ENCODE measurements at regions not wholly inside any gene's neighbourhood (a gene's known extent, or its start where the extent isn't known, plus 50 kb on each side); places are given as distances from the start of the nearest gene placed in this dataset.

DNA sequence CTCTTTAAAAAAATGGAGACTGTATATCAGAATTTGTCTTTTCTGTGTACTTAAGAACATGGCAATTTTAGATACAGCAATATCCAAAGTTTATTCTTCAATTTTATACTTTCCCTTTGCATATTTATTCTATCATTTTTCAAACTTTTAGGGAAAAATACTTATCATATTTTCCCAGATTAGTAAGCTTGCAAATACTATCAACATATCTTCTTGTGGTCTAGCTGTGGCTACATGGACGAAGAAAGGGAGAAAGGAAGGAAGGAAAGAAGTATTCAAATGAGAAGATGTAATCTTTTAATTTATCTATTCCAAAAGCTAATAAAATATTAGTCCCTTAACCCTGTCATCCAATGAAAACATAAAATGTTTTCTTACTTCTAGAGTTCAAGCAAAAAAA, 797.8 kb upstream of the GALNTL6 start:
- H3K4me3 ChIP-seq (ENCODE audit: low read depth, low read length) = no peak overlapping the region
- TF ChIP-seq CTCF (IDR thresholded peaks at IDR 0.05; ENCODE audit: borderline replicate concordance, insufficient read depth, low read depth, low read length) = no peak

GRCh38 chr4:171007618-171008390, 805.4 kb upstream of the GALNTL6 start:
- H3K4me3 ChIP-seq (ENCODE audit: low read depth, low read length) = no peak overlapping the region
- no peak for TF ChIP-seq CTCF (IDR thresholded peaks at IDR 0.05; ENCODE audit: borderline replicate concordance, insufficient read depth, low read depth, low read length)

DNA sequence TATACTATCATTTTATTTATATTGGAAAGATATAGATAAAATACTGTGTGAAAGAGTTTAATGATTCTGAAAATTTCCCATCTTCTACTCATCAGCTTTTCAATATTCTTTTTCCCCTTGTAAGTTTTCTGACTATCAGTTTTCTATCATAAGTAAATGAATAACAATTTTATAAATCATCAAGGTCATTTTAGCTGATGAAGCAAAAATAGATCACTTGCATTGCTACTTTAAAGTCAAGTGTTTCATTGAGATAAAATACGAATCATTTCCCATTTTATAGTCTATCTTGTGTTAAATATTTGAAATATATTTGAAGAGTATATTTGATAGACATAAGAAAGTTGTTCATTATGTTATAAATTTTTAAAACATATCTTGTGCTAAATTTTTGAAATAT, 811.0 kb upstream of the GALNTL6 start:
- no peak overlapping the region for H3K4me3 ChIP-seq (ENCODE audit: low read depth, low read length)
- TF ChIP-seq CTCF (IDR thresholded peaks at IDR 0.05; ENCODE audit: borderline replicate concordance, insufficient read depth, low read depth, low read length) = no peak

- peak; percentile 71 for TF ChIP-seq CTCF (IDR thresholded peaks at IDR 0.05; ENCODE audit: borderline replicate concordance, insufficient read depth, low read depth, low read length)
- H3K4me3 ChIP-seq (ENCODE audit: low read depth, low read length) = no peak overlapping the region
These were observed 822.1 kb upstream of the GALNTL6 start for GRCh38 chr4:170990989-170991589.

GRCh38 chr4:170988446-170988845, 824.8 kb upstream of the GALNTL6 start:
- H3K4me3 ChIP-seq (ENCODE audit: low read depth, low read length) = no peak overlapping the region
- TF ChIP-seq CTCF (IDR thresholded peaks at IDR 0.05; ENCODE audit: borderline replicate concordance, insufficient read depth, low read depth, low read length) = no peak

DNA sequence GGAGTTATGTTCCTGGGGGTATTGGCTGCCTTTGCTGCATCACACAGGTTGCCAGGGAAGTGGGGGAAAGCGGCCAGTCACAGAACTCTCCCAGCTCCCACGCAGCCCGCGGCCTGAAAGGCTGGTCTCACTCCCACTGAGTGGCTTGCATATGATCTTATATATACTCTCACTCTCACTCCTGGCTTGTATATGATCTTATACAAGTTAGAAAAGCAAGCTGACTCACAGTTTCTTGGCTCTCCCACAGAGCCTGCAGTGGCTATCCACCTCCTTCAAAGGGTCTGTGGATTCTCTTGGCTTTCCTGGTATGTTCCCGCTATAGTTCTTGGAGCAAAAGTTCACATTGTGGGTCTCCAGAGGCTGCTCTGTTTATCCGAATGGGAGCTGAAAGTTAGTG, 833.5 kb upstream of the GALNTL6 start:
- TF ChIP-seq CTCF (IDR thresholded peaks at IDR 0.05; ENCODE audit: borderline replicate concordance, insufficient read depth, low read depth, low read length) = no peak
- no peak overlapping the region for H3K4me3 ChIP-seq (ENCODE audit: low read depth, low read length)

GRCh38 chr4:170978990-170979389, 834.2 kb upstream of the GALNTL6 start:
- no peak for TF ChIP-seq CTCF (IDR thresholded peaks at IDR 0.05; ENCODE audit: borderline replicate concordance, insufficient read depth, low read depth, low read length)
- no peak overlapping the region for H3K4me3 ChIP-seq (ENCODE audit: low read depth, low read length)
